LNCaP clone FGC (cell line): ENCODE measurements at regions not wholly inside any gene's neighbourhood (a gene's known extent, or its start where the extent isn't known, plus 50 kb on each side); places are given as distances from the start of the nearest gene placed in this dataset.

Experiments used
- DNase-seq: peaks from one replicate; pipeline ENCODE4 v3.0.0-alpha.2; 2011; ENCODE audit warnings: low read depth
- H3K4me3 ChIP-seq: 2 replicates; pipeline ENCODE4 v1.5.1; 2011; ENCODE audit warnings: mild to moderate bottlenecking, low read depth, low read length, control low read depth
- CTCF ChIP-seq: IDR thresholded peaks from 2 replicates; pipeline ENCODE4 v1.5.1; 2012; ENCODE audit warnings: mild to moderate bottlenecking; ENCODE audit not compliant: control insufficient read depth, insufficient read depth; ENCODE audit errors: extremely low read depth

GRCh38 chr9:129323999-129324553, 146.0 kb upstream of the IER5L start:
- DNase-seq, result no peak
- H3K4me3 ChIP-seq, result no peak overlapping the region
- TF ChIP-seq CTCF, result no peak

GRCh38 chr9:129323376-129323998, 145.4 kb upstream of the IER5L start:
- DNase-seq, result no peak
- no peak for TF ChIP-seq CTCF
- no peak overlapping the region for H3K4me3 ChIP-seq

GRCh38 chr9:129322641-129323375, 144.7 kb upstream of the IER5L start:
- no peak for DNase-seq
- no peak overlapping the region for H3K4me3 ChIP-seq
- TF ChIP-seq CTCF, result no peak

GRCh38 chr9:129322022-129322621, 144.1 kb upstream of the IER5L start:
- TF ChIP-seq CTCF, result no peak
- H3K4me3 ChIP-seq, result no peak overlapping the region
- no peak for DNase-seq

- no peak for TF ChIP-seq CTCF
- no peak for DNase-seq
- peak overlapping the region; percentile 56 for H3K4me3 ChIP-seq
Observed at GRCh38 chr9:129321286-129322021, 143.4 kb upstream of the IER5L start.

GRCh38 chr9:129320575-129321285, 142.7 kb upstream of the IER5L start:
- peak; percentile 29 for TF ChIP-seq CTCF
- H3K4me3 ChIP-seq, result peak overlapping the region; percentile 56
- DNase-seq, result peak; percentile 89
